Naive thymus-derived CD4-positive, alpha-beta T cell (primary cell): ENCODE measurements at regions not wholly inside any gene's neighbourhood (a gene's known extent, or its start where the extent isn't known, plus 50 kb on each side); places are given as distances from the start of the nearest gene placed in this dataset.

Experiments used
- ATAC-seq: fragments of 150-1000 bp; cut with Tn5 transposase; 2 replicates; pipeline ENCODE4 v1.10.0; 2021; ENCODE audit warnings: mild to moderate bottlenecking, moderate library complexity
- CTCF ChIA-PET: fragments of 350-600 bp; sonication (Branson Sonifier 250); formaldehyde crosslinking; loops from one replicate; lab custom pipeline; 2021; ENCODE audit warnings: antibody characterized with exemption; lab: Charles Lee
- POLR2A ChIA-PET: fragments of 350-600 bp; sonication (Branson Sonifier 250); formaldehyde crosslinking; loops from one replicate; lab custom pipeline; 2021; ENCODE audit warnings: antibody characterized with exemption, inconsistent platforms; lab: Charles Lee
- DNase-seq, 9 donors: peaks; one replicate each; pipeline versions ENCODE4 v3.0.0 to v3.0.0-alpha.2; 2020 to 2022; ENCODE audit warnings: mixed read lengths in 1 of 9
- H3K27ac ChIP-seq: one replicate; pipeline ENCODE4 v1.7.0; 2013; ENCODE audit warnings: mild to moderate bottlenecking, low read depth, low read length, moderate library complexity
- H3K27me3 ChIP-seq, 2 donors: one replicate each; pipeline ENCODE4 v1.7.0; 2013; ENCODE audit warnings: low read length in 2 of 2, mild to moderate bottlenecking in 2 of 2, moderate library complexity in 2 of 2; ENCODE audit not compliant: control insufficient read depth in 2 of 2, insufficient read depth in 2 of 2
- H3K36me3 ChIP-seq, 3 experiments: 1 replicate in 2 of 3; 2 replicates in 1 of 3; pipeline ENCODE4 v1.7.0; 2013; ENCODE audit warnings: low read length in 3 of 3, mild to moderate bottlenecking in 3 of 3, moderate library complexity in 1 of 3; ENCODE audit not compliant: insufficient read depth in 3 of 3, control insufficient read depth in 2 of 3
- H3K4me1 ChIP-seq, 2 donors: one replicate each; pipeline ENCODE4 v1.7.0; 2013; ENCODE audit warnings: low read length in 2 of 2, mild to moderate bottlenecking in 2 of 2, moderate library complexity in 1 of 2; ENCODE audit not compliant: control insufficient read depth in 2 of 2, insufficient read depth in 2 of 2
- H3K4me3 ChIP-seq: 2 replicates; pipeline ENCODE4 v1.7.0; 2013; ENCODE audit warnings: mild to moderate bottlenecking, low read length
- H3K9me3 ChIP-seq, 3 experiments: 1 replicate in 2 of 3; 2 replicates in 1 of 3; pipeline ENCODE4 v1.7.0; 2013; ENCODE audit warnings: low read length in 3 of 3; ENCODE audit not compliant: control insufficient read depth in 2 of 3
- H3K27ac Mint-ChIP-seq, 9 donors: one replicate each; pipeline ENCODE4 v1.8.0; 2020 to 2022; ENCODE audit warnings: mixed read lengths in 9 of 9, mild to moderate bottlenecking in 8 of 9, moderate library complexity in 5 of 9, inconsistent platforms in 2 of 9
- H3K27me3 Mint-ChIP-seq, 5 donors: one replicate each; pipeline ENCODE4 v1.8.0; 2021 to 2022; ENCODE audit warnings: mixed read lengths in 5 of 5, mild to moderate bottlenecking in 1 of 5
- H3K36me3 Mint-ChIP-seq, 5 donors: one replicate each; pipeline ENCODE4 v1.8.0; 2020 to 2022; ENCODE audit warnings: mixed read lengths in 5 of 5, mild to moderate bottlenecking in 3 of 5, inconsistent platforms in 1 of 5
- H3K4me1 Mint-ChIP-seq, 7 donors: one replicate each; pipeline ENCODE4 v1.8.0; 2020 to 2022; ENCODE audit warnings: mixed read lengths in 7 of 7, mild to moderate bottlenecking in 3 of 7, inconsistent platforms in 1 of 7
- H3K4me3 Mint-ChIP-seq, 10 donors: one replicate each; pipeline ENCODE4 v1.8.0; 2020 to 2022; ENCODE audit warnings: mild to moderate bottlenecking in 10 of 10, mixed read lengths in 10 of 10, moderate library complexity in 6 of 10, inconsistent platforms in 2 of 10
- H3K9me3 Mint-ChIP-seq, 11 donors: one replicate each; pipeline ENCODE4 v1.8.0; 2020 to 2022; ENCODE audit warnings: mixed read lengths in 11 of 11, mild to moderate bottlenecking in 4 of 11, inconsistent platforms in 1 of 11, moderate library complexity in 1 of 11
- intact Hi-C, 2 donors: fragments of 100-400 bp; cut with micrococcal nuclease; formaldehyde crosslinking; loops; one replicate each; pipeline ENCODE4 v1.15.1; 2023

DNA sequence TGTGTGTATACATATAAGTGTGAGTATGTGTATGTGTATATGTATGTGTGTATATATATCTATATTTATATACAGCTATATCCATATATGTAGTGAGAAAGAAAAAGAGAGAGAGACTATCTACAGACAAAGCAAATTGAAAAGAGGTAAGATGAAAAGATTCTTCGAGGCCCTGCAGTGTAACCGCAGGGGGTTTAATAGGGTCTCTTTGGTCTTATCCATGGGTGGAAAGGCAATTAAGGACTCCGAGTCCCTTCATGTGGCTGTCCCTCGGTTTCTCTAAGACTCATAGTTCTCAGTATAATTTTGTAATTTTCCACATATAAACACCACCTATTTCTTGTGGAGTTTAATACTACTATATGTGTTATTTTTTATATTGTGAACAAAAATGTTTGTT is 50.6 kb upstream of the JAZF1 start:
- peaks cover 0 to 3% (median 0%) of the 10 kb centered on the region in 11 donors for H3K9me3 Mint-ChIP-seq
- Histone ChIP-seq H3K27me3 (no peaks in the 10 kb centered on the region), H3K9me3 (no peaks in the 10 kb centered on the region), H3K27ac (no peak overlapping the region), H3K36me3 (no peaks in the 10 kb centered on the region), H3K4me1 (no peaks in the 10 kb centered on the region), H3K4me3 (no peak overlapping the region)
- ATAC-seq (no peak), DNase-seq (no peak)
- ChIA-PET CTCF (no interaction called here), POLR2A (no interaction called here)
- H3K27ac Mint-ChIP-seq = no peak overlapping the region
- peaks cover 0 to 3% (median 0%) of the 10 kb centered on the region in 5 donors for H3K36me3 Mint-ChIP-seq
- no peak overlapping the region for H3K4me3 Mint-ChIP-seq
- peaks cover 0 to 5% (median 0%) of the 10 kb centered on the region in 7 donors for H3K4me1 Mint-ChIP-seq
- intact Hi-C loops = no loop called here
- H3K27me3 Mint-ChIP-seq = peaks cover 0 to 12% (median 4%) of the 10 kb centered on the region in 5 donors

DNA sequence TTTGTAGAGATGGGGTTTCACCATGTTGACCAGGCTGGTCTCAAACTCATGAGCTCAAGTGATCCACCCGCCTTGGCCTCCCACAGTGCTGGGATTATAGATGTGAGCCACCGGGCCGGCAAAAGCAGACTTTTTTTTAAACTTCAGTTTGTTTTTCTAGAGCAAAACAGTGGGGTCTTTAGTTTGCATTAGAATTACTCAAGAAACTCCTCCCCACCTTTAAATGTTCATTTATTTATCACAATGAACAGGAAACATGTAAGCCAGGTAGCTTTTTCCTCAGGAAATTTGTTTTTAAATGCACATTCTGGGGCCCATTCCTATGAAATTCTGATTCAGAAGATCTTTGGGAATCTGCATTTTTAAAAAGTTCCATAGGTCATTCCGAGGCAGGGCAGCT is 56.0 kb upstream of the JAZF1 start:
- Mint-ChIP-seq H3K27me3 (peaks cover 0 to 30% (median 4%) of the 10 kb centered on the region in 5 donors), H3K27ac (no peak overlapping the region), H3K4me3 (no peak overlapping the region), H3K9me3 (peaks cover 0 to 2% (median 0%) of the 10 kb centered on the region in 11 donors), H3K4me1 (peaks cover 0 to 9% (median 7%) of the 10 kb centered on the region in 7 donors), H3K36me3 (no peaks in the 10 kb centered on the region)
- ATAC-seq (no peak), DNase-seq (no peak)
- Histone ChIP-seq H3K27ac (no peak overlapping the region), H3K27me3 (no peaks in the 10 kb centered on the region), H3K4me3 (no peak overlapping the region), H3K9me3 (no peaks in the 10 kb centered on the region), H3K36me3 (no peaks in the 10 kb centered on the region), H3K4me1 (no peaks in the 10 kb centered on the region)
- intact Hi-C loops = loop anchor here in 1 of 2 donors (5.0 kb wide), 1 partner anchor 79 kb away; no protein-coding TSS in a partner anchor
- POLR2A ChIA-PET = no interaction called here
- CTCF ChIA-PET = no interaction called here

DNA sequence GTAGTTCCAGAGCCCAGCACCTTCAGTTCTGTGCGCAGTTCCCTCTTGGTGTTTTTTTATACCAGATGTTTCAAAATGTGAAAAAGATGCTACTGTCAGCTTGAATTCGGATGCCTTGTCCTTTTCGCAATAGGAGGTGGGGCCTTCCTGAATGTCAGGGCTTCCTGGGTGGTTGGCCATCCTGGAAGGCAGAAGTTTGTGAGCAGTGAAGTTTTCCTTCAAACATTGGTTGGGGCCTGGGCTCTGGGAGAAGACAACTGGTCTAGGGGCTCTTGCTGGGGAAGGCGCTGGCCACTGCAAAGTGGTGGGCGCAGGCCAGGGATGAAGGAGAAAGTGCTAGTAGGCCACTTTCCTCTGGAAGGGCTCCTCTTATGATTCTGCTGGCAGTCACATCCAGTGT is 56.8 kb upstream of the JAZF1 start:
- Histone ChIP-seq H3K4me3 (no peak overlapping the region), H3K36me3 (no peaks in the 10 kb centered on the region), H3K4me1 (no peaks in the 10 kb centered on the region), H3K9me3 (no peaks in the 10 kb centered on the region), H3K27ac (no peak overlapping the region), H3K27me3 (no peaks in the 10 kb centered on the region)
- ChIA-PET CTCF (no interaction called here), POLR2A (no interaction called here)
- H3K36me3 Mint-ChIP-seq = no peaks in the 10 kb centered on the region
- no peak overlapping the region for H3K4me3 Mint-ChIP-seq
- intact Hi-C loops = loop anchor here in 1 of 2 donors (5.0 kb wide), 1 partner anchor 80 kb away; no protein-coding TSS in a partner anchor
- H3K27me3 Mint-ChIP-seq = peaks cover 0 to 31% (median 4%) of the 10 kb centered on the region in 5 donors
- peaks cover 0 to 9% (median 7%) of the 10 kb centered on the region in 7 donors for H3K4me1 Mint-ChIP-seq
- H3K27ac Mint-ChIP-seq = peak overlapping the region in 1 of 9 donors; percentile 11
- no peak for ATAC-seq
- DNase-seq = no peak
- H3K9me3 Mint-ChIP-seq = peaks cover 0 to 2% (median 0%) of the 10 kb centered on the region in 11 donors

DNA sequence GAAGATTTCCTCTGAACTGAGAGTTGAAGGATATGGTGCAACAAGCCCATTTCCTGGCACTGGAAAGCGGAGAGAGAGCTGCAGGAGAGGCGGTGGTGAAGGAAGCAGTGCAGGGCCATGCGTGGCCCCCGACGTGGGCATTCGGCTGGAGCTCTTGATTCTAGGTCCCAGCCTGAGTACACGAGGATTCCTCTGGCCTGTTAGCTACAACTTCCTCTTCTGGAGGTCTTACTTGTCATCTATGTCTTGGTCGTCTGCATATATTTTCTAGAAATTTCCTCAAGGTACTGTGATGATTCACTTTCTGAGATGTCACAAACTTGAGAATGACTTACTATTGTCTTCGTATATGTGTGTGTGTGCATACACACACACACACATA is 59.2 kb upstream of the JAZF1 start:
- Histone ChIP-seq H3K27me3 (no peaks in the 10 kb centered on the region), H3K9me3 (no peaks in the 10 kb centered on the region), H3K4me3 (no peak overlapping the region), H3K36me3 (no peaks in the 10 kb centered on the region), H3K4me1 (no peaks in the 10 kb centered on the region), H3K27ac (no peak overlapping the region)
- DNase-seq = no peak
- peak; percentile 82 for ATAC-seq
- H3K27ac Mint-ChIP-seq = no peak overlapping the region
- intact Hi-C loops = loop anchor here in 1 of 2 donors (5.0 kb wide), 1 partner anchor 83 kb away; no protein-coding TSS in a partner anchor
- H3K27me3 Mint-ChIP-seq = peaks cover 0 to 34% (median 0%) of the 10 kb centered on the region in 5 donors
- CTCF ChIA-PET = no interaction called here
- no peak overlapping the region for H3K4me3 Mint-ChIP-seq
- H3K9me3 Mint-ChIP-seq = no peaks in the 10 kb centered on the region
- POLR2A ChIA-PET = no interaction called here
- H3K4me1 Mint-ChIP-seq = peaks cover 0 to 9% (median 7%) of the 10 kb centered on the region in 7 donors
- H3K36me3 Mint-ChIP-seq = no peaks in the 10 kb centered on the region

DNA sequence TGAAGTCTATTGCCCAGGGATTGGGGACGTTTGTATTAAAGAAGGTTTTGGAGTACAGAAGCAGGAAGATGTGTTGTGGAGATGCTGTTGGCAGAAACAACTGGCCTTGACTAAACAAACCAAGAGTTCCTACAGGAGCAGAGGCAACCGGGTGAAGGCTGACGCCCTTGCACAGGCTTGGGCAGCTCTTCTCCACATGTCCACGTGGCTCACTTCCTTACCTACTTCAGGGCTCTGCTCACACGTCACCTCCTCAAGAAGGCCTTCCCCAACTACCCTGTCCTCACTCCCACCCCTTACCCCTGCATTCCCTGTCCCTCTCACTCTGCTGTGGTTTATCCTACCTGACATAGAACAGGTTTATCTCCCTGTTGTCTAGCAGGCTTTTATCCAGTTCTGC is 59.9 kb upstream of the JAZF1 start:
- H3K27ac Mint-ChIP-seq = no peak overlapping the region
- Histone ChIP-seq H3K27ac (no peak overlapping the region), H3K27me3 (no peaks in the 10 kb centered on the region), H3K36me3 (no peaks in the 10 kb centered on the region), H3K9me3 (no peaks in the 10 kb centered on the region), H3K4me3 (no peak overlapping the region), H3K4me1 (no peaks in the 10 kb centered on the region)
- intact Hi-C loops = no loop called here
- ATAC-seq = no peak
- POLR2A ChIA-PET = no interaction called here
- no peak for DNase-seq
- H3K4me3 Mint-ChIP-seq = no peak overlapping the region
- CTCF ChIA-PET = no interaction called here
- peaks cover 0 to 34% (median 0%) of the 10 kb centered on the region in 5 donors for H3K27me3 Mint-ChIP-seq
- H3K9me3 Mint-ChIP-seq = no peaks in the 10 kb centered on the region
- H3K4me1 Mint-ChIP-seq = peaks cover 0 to 9% (median 7%) of the 10 kb centered on the region in 7 donors
- no peaks in the 10 kb centered on the region for H3K36me3 Mint-ChIP-seq

DNA sequence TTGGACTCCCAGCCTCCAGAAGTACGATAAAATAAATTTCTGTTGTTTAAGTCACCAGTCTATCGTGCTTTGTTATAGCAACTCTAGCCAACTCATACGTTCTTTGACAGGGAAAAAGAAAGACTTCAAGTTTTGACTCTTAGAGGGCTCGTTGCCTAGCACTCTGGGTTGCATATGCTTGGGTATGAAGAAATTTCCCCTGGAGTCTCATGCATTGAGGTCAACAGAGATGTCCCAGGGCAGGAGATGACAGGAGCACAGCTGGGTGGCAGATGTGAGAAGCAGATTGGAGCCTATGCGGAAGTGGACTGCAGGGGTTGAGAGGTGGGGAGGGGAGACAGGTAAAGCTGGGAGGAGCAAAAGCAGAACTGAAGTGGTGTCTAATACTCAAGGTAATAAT is 63.3 kb upstream of the JAZF1 start:
- Histone ChIP-seq H3K27me3 (no peaks in the 10 kb centered on the region), H3K4me3 (no peak overlapping the region), H3K4me1 (no peaks in the 10 kb centered on the region), H3K36me3 (no peaks in the 10 kb centered on the region), H3K27ac (no peak overlapping the region), H3K9me3 (no peaks in the 10 kb centered on the region)
- POLR2A ChIA-PET = no interaction called here
- ATAC-seq (no peak), DNase-seq (no peak)
- Mint-ChIP-seq H3K9me3 (peaks cover 0 to 3% (median 0%) of the 10 kb centered on the region in 11 donors), H3K4me3 (no peak overlapping the region), H3K4me1 (peaks cover 0 to 9% (median 6%) of the 10 kb centered on the region in 7 donors), H3K27ac (peak overlapping the region in 1 of 9 donors; percentile 39), H3K27me3 (peaks cover 0 to 25% (median 0%) of the 10 kb centered on the region in 5 donors), H3K36me3 (no peaks in the 10 kb centered on the region)
- CTCF ChIA-PET = no interaction called here
- intact Hi-C loops = no loop called here

DNA sequence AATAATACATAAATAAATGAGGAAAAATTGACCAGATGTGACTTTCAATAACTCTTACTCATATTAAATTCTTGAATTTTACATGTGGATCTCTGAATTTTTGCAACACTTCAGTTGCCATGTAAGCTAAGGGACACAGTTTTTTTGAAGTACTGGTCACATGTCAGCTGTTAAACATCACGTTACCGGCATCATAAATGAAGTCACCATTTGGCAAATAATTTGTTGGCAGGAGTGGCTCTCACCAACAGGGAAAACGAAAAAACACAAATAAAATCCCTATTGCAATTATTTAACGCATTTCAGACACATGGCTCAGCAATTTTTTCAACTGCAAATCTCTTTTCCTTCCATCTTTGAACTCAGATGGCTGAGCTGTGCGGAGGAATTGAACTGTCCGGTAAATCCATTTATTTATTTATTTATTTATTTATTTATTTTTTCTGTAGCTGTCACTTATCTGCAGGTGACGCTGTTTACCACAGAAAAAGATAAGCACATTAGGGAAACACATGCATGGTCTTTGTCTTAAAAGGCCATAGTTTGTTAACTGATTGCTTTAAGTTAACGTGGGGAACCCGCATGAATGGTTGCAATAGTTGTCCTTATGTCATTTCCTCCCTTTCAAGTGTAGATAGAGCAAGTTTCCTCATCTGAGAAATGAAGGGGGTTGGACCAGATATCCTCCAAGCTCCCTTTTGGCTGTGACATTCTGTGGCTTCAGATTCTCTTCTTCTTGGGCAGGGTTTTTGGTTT is 64.7 kb upstream of the JAZF1 start:
- no peak overlapping the region for H3K27ac ChIP-seq
- no peak for DNase-seq
- H3K4me1 Mint-ChIP-seq = no peaks in the 10 kb centered on the region
- CTCF ChIA-PET = no interaction called here
- peaks cover 0 to 8% (median 2%) of the 10 kb centered on the region in 11 donors for H3K9me3 Mint-ChIP-seq
- no peaks in the 10 kb centered on the region for H3K4me1 ChIP-seq
- intact Hi-C loops = no loop called here
- peak; percentile 57 for ATAC-seq
- H3K27ac Mint-ChIP-seq = no peak overlapping the region
- H3K27me3 ChIP-seq = no peaks in the 10 kb centered on the region
- POLR2A ChIA-PET = no interaction called here
- peaks cover 0 to 27% (median 0%) of the 10 kb centered on the region in 5 donors for H3K27me3 Mint-ChIP-seq
- no peaks in the 10 kb centered on the region for H3K36me3 ChIP-seq
- no peaks in the 10 kb centered on the region for H3K9me3 ChIP-seq
- no peaks in the 10 kb centered on the region for H3K36me3 Mint-ChIP-seq
- H3K4me3 Mint-ChIP-seq = no peak overlapping the region
- H3K4me3 ChIP-seq = no peak overlapping the region
